ENCODE measurements at regions not wholly inside any gene's neighbourhood (a gene's known extent, or its start where the extent isn't known, plus 50 kb on each side); places are given as distances from the start of the nearest gene placed in this dataset.

DNA sequence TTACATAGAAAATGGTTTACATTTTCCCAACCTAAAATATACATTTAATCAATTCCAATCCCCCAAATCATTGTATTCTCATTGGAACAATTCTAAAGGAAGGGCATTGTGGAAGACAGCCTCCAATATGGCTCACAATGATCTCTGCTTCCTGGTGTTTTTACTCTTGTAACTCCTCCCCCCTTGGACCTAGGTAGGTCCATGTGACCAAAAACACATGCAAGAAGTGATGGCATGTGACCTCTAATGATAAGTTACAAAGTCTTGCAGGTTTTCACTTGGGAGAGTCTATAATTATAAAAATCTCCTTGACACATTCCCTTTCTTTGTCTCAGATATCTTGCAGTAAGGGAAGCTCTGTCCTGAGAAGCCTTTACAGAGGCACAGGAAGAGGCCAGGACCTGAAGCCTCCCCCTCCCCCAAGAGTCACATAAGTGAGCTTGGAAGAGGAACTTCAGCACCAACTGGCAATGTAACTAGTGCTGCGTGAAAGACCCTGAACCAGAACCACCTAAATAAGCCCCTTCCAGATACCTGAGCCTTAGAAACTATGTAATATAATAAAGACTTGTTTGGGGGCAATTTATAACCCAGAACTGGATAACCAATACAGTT, 816.2 kb upstream of the ATXN8OS start:
- Histone ChIP-seq H3K27ac (ENCODE audit: low read length) (no peak overlapping the region), H3K4me3 (ENCODE audit: low read length) (no peak overlapping the region), H2AFZ (ENCODE audit: low read depth, low read length) (peak overlapping the region; percentile 22; the same call in 1 of the 2 replicates), H3K4me1 (ENCODE audit: low read length) (peaks cover 22% of the 10 kb centered on the region), H3K9ac (ENCODE audit: low read length) (no peak overlapping the region), H3K36me3 (replicated peaks; ENCODE audit: low read depth, low read length) (no peaks in the 10 kb centered on the region), H4K20me1 (ENCODE audit: insufficient read depth, low read length) (no peaks in the 10 kb centered on the region), H3K27me3 (ENCODE audit: low read depth, low read length) (no peaks in the 10 kb centered on the region), H3K9me3 (ENCODE audit: insufficient read depth, low read length) (no peaks in the 10 kb centered on the region), H3K4me2 (ENCODE audit: low read length) (no peak overlapping the region), H3K79me2 (ENCODE audit: low read length) (no peaks in the 10 kb centered on the region)
- no peak for TF ChIP-seq EZH2phosphoT487 (IDR thresholded peaks at IDR 0.05; ENCODE audit: low read depth)
- TF ChIP-seq, protein P1, sequence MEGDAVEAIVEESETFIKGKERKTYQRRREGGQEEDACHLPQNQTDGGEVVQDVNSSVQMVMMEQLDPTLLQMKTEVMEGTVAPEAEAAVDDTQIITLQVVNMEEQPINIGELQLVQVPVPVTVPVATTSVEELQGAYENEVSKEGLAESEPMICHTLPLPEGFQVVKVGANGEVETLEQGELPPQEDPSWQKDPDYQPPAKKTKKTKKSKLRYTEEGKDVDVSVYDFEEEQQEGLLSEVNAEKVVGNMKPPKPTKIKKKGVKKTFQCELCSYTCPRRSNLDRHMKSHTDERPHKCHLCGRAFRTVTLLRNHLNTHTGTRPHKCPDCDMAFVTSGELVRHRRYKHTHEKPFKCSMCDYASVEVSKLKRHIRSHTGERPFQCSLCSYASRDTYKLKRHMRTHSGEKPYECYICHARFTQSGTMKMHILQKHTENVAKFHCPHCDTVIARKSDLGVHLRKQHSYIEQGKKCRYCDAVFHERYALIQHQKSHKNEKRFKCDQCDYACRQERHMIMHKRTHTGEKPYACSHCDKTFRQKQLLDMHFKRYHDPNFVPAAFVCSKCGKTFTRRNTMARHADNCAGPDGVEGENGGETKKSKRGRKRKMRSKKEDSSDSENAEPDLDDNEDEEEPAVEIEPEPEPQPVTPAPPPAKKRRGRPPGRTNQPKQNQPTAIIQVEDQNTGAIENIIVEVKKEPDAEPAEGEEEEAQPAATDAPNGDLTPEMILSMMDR (IDR thresholded peaks at IDR 0.05; ENCODE audit: low read depth, low read length), result no peak

- H3K9ac ChIP-seq (ENCODE audit: low read length), result 0 out of 2 replicates have a peak overlapping the region, but pooled peaks have one; percentile 33
- no peaks in the 10 kb centered on the region for H3K27me3 ChIP-seq (ENCODE audit: low read depth, low read length)
- no peaks in the 10 kb centered on the region for H3K79me2 ChIP-seq (ENCODE audit: low read length)
- H3K36me3 ChIP-seq (replicated peaks; ENCODE audit: low read depth, low read length), result no peaks in the 10 kb centered on the region
- no peaks in the 10 kb centered on the region for H3K9me3 ChIP-seq (ENCODE audit: insufficient read depth, low read length)
- no peak overlapping the region for H3K27ac ChIP-seq (ENCODE audit: low read length)
- TF ChIP-seq, protein P1 (IDR thresholded peaks at IDR 0.05; ENCODE audit: low read depth, low read length), result no peak
- no peak for TF ChIP-seq EZH2phosphoT487 (IDR thresholded peaks at IDR 0.05; ENCODE audit: low read depth)
- H3K4me3 ChIP-seq (ENCODE audit: low read length), result peak overlapping the region; percentile 42
- peak overlapping the region; percentile 68 for H2AFZ ChIP-seq (ENCODE audit: low read depth, low read length)
- peaks cover 20% of the 10 kb centered on the region for H3K4me1 ChIP-seq (ENCODE audit: low read length)
- H3K4me2 ChIP-seq (ENCODE audit: low read length), result peak overlapping the region; percentile 50
- no peaks in the 10 kb centered on the region for H4K20me1 ChIP-seq (ENCODE audit: insufficient read depth, low read length)
These were observed 819.6 kb upstream of the ATXN8OS start for GRCh38 chr13:69288026-69288425.

DNA sequence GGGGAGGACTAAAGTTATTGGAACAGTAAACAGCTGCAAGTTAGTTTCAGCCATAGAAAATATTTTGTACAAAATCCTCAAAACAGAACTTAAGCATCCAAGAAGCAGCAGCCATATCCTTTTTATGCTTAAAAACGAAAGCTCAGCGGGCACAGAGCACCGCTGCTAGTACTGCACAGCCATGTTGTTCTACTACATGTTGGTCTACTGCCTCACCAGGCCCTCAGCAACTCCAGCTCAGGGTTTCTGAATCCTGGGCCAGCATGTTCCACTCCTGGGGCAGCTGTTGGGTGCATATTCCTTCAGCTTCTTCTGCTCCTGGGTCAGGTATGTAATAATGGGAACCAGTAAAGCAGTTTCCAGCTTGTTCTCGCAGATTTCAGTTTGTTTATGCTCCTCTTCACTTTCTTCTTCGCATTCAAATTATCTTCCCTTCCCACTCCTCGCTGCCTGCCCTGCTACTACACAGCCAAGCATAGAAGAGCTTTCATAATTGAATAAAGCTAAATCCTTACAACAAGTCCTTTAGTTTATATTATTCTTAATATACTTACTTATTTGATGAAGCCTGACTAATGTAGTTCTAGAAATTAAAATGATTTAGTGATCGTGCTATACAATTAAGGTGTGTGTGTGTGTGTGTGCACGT, 820.5 kb upstream of the ATXN8OS start:
- peak overlapping the region; percentile 42 for H3K4me3 ChIP-seq (ENCODE audit: low read length)
- no peaks in the 10 kb centered on the region for H3K36me3 ChIP-seq (replicated peaks; ENCODE audit: low read depth, low read length)
- no peaks in the 10 kb centered on the region for H3K79me2 ChIP-seq (ENCODE audit: low read length)
- peak overlapping the region; percentile 68 for H2AFZ ChIP-seq (ENCODE audit: low read depth, low read length)
- no peaks in the 10 kb centered on the region for H4K20me1 ChIP-seq (ENCODE audit: insufficient read depth, low read length)
- H3K9me3 ChIP-seq (ENCODE audit: insufficient read depth, low read length), result no peaks in the 10 kb centered on the region
- TF ChIP-seq, protein P1 (IDR thresholded peaks at IDR 0.05; ENCODE audit: low read depth, low read length), result no peak
- TF ChIP-seq EZH2phosphoT487 (IDR thresholded peaks at IDR 0.05; ENCODE audit: low read depth), result no peak
- H3K4me1 ChIP-seq (ENCODE audit: low read length), result peaks cover 16% of the 10 kb centered on the region; the same call in 1 of the 2 replicates
- no peaks in the 10 kb centered on the region for H3K27me3 ChIP-seq (ENCODE audit: low read depth, low read length)
- peak overlapping the region; percentile 33 for H3K9ac ChIP-seq (ENCODE audit: low read length)
- H3K27ac ChIP-seq (ENCODE audit: low read length), result 0 out of 2 replicates have a peak overlapping the region, but pooled peaks have one; percentile 12
- peak overlapping the region; percentile 50 for H3K4me2 ChIP-seq (ENCODE audit: low read length)

DNA sequence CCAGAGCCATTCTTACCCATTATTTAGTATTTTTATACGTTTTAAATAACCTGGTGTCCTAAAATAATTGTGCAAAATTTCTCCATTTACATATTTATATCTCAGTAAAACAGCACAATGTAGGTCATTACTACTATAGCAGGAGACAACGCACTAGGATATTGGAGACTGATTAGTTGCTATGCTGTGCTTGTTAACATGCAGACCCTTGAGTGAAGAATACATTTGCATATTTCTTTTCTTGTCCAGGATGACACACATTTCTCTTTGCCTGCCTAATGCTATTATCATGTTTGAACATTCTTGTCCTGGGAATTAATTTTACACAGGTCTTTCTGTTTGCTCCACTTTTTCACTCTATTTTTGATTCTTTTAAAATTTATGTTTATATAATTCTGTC, 823.8 kb upstream of the ATXN8OS start:
- H3K27ac ChIP-seq (ENCODE audit: low read length), result no peak overlapping the region
- H3K4me2 ChIP-seq (ENCODE audit: low read length), result no peak overlapping the region
- H3K27me3 ChIP-seq (ENCODE audit: low read depth, low read length), result no peaks in the 10 kb centered on the region
- TF ChIP-seq EZH2phosphoT487 (IDR thresholded peaks at IDR 0.05; ENCODE audit: low read depth), result no peak
- TF ChIP-seq, protein P1 (IDR thresholded peaks at IDR 0.05; ENCODE audit: low read depth, low read length), result no peak
- no peaks in the 10 kb centered on the region for H4K20me1 ChIP-seq (ENCODE audit: insufficient read depth, low read length)
- no peaks in the 10 kb centered on the region for H3K9me3 ChIP-seq (ENCODE audit: insufficient read depth, low read length)
- H3K9ac ChIP-seq (ENCODE audit: low read length), result no peak overlapping the region
- no peak overlapping the region for H2AFZ ChIP-seq (ENCODE audit: low read depth, low read length)
- H3K4me3 ChIP-seq (ENCODE audit: low read length), result no peak overlapping the region
- no peaks in the 10 kb centered on the region for H3K79me2 ChIP-seq (ENCODE audit: low read length)
- H3K36me3 ChIP-seq (replicated peaks; ENCODE audit: low read depth, low read length), result no peaks in the 10 kb centered on the region
- H3K4me1 ChIP-seq (ENCODE audit: low read length), result peaks cover 14% of the 10 kb centered on the region; the same call in 1 of the 2 replicates
